HG03097 (cell line): ENCODE measurements at regions not wholly inside any gene's neighbourhood (a gene's known extent, or its start where the extent isn't known, plus 50 kb on each side); places are given as distances from the start of the nearest gene placed in this dataset.
"Not testable (repeated sequence)": the region's sequence is repeated elsewhere in the genome, so short reads cannot be mapped to it uniquely, and the experiment has no call there.

Experiments
- ATAC-seq: cut with Tn5 transposase; IDR thresholded peaks from one replicate; pipeline ENCODE4 v1.9.1; 2021; ENCODE audit not compliant: unreplicated experiment, low FRiP score

DNA sequence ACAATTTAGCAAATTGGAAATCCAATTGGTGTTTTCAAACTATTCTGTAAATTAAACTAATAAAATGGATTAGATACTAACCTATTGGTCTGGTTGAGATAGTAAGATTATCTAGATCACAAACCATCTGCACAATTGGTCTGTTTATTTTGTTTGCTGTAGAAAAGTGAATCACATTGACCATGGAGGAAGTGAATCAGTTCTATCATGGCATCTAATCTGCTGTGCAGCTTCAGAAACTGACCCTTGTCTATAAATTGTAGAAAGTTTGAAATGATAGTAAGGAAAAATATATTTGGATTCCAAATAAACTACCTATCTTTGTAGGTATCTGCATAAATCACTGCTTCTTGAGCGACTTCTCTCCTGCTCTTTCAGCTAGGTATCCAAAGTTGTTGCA lies 1865.4 kb downstream of the MAT2B start:
- no peak for ATAC-seq

DNA sequence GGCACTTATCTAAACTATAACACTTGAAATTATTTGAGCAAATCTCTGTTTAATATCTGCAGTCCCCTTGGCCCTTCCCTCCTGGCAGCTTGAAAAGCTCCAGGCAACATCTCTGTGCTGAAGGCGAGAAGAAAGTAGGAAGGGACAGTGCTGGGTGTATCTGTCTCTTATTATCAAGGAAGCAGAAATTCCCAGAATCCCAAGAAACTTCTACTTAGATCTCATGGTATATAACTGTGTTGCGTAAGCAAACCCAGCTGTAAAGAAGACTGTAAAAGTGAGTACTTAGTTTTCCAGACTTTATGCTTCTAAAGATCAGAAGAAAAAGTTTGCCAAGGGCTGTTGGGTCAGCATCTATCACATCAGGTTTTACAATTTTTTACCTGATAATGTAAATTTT lies 1869.8 kb downstream of the MAT2B start:
- no peak for ATAC-seq

DNA sequence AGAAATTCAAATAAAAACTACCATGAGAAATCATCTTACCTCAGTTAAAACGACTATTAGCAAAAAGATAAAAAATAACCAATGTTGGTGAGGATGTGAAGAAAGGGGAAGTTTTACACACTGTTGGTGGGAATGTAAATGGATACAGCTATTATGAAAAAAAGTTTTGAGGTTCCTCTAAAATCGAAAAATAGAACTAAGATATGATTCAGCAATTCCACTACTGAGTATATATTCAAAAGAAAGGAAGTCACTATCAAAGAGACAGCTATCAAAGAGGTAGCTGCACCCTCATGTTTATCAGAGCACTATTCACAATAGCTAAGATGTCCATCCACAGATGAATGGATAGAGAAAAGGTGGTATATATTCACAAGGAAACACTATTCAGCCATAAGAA lies 1888.4 kb downstream of the MAT2B start:
- no peak for ATAC-seq

DNA sequence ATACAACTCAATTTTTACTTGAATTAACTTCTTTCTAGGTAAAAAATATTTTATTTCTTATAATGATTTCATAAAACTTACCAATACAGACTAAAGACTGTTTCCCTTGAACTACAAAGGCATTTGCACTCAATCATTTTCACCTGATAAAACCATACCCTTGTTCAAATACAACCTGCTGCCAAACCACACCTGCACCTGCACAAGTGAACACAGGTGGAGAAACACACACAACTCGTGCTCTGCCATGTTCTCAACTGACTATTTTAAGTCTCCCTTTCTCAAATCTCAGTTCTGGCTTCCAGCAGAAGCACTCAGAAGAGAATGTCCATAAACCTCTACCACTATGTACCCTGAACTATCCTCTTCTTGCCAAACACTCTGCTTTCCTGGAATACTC lies 1892.1 kb downstream of the MAT2B start:
- ATAC-seq = no peak

DNA sequence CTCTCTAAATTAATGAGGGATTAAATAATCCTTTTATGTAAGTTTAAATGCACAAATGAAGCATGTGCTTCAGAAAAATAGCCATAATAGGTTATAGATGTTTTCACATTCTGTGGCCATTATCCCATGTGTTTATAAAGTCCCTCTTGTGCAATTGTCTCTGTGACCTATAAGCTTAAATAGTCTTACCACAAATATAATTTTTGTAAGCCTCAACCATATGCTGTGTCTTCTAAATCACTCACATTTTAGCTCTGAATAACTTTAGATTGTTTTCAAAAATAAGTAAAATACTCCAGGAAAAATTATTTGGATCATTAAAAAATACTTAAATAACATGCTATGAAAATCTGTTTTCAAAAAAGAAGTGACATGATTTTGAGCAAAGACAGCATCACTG lies 1894.7 kb downstream of the MAT2B start:
- no peak for ATAC-seq

DNA sequence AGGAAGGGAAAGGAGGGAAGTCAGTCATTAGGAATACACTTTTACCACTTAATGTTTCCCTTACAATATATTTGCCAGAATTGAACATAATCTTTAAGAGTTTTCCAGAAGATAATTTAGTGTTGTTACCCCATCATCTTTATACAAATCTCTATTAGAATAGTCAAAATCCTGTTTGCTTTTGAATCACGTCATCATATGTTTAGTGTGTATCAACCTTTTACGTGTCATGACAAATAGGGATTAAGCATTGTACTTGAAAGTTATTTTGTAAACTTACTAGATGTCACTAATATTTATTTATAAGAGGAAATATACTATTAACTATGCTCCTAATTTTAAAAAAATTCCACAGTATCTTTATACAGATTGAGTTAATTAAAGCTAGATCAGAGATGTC lies 1899.5 kb downstream of the MAT2B start:
- no peak for ATAC-seq

DNA sequence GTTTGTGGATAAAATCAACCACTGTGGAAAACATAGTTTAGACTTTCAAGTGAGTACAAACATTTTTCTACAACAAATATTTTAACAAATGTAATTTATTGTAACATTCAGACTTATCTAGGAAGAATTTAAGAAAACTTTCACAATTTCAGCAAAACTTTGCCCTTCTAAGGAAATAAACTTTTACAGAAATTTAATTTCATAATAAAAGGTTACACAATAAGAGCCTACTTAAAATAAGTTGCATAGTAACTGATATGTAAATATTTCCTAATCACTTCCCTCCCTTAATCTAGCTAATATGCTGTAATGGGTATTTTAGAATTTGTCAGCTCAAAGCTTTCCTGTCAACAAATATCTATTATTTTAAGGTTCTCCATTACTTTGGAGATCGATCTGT lies 1899.9 kb downstream of the MAT2B start:
- ATAC-seq = no peak

DNA sequence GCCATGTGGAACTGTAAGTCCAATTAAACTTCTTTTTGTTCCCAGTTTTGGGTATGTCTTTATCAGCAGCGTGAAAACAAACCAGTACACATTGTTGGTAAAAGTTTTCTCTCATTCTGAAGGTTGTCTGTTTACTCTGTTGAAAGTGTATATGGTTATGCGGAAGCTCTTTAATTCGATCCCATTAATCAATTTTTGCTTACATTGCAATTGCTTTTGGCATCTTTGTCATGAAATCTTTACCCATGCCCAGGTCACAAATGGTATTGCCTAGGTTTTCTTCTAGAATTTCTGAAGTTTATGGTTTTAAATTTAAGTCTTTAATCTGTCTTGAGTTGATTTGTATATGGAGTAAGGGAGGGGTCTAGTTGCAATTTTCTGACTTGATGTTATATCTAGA lies 1901.9 kb downstream of the MAT2B start:
- no peak for ATAC-seq

DNA sequence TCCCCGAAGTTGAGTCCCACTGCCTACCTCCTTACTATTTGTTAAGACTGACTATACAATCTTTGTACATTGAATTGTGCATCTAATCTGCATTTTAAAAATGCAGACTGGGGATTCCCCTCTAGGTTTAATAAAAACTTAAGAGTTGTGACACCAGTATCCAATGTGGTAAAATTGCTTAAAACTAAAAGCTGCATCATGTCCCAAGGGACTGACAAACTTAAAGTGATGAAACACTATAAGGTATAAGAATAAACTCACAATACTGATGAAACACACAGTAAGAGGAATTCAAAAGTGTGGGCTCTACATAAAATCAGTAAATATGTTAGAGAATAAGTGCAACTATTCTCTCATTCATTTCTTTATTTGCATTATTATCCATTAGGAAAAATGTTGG lies 1905.1 kb downstream of the MAT2B start:
- no peak for ATAC-seq

DNA sequence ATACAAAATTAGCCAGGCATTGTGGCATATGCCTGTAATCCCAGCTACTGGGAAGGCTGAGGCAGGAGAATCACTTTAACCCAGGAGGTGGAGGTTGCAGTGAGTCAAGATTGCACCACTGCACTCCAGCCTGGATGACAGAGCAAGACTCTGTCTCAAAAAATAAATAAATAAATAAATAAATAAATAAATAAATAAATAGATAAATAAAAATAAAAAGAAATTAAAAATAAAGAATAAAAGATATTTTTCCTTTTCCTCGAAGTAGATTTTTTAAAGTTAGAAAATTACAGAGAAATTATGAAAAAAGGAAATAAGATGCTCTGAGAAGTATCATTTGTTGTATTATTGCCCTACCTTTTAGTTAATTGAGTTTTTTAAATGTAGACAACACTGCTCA lies 1906.1 kb downstream of the MAT2B start:
- not testable (repeated sequence) for ATAC-seq

DNA sequence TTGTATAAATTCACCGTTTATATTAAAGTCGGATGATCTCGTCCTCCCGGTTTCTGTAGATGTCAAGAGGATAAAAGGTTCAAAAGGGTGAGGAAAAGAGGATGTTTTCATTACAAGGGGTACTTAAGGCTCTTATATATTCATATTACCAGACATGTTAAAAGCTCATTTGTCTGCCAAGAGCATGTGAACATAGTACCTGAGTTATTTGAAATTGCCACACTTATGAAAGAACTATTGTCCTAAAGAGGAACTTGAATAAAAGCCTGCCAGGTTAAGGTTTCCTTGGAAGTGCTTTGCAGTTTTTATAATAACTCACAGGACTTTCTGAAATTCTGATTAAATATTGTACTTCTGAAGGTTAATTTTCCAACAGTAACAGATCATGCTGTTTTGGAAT lies 1915.1 kb downstream of the MAT2B start:
- no peak for ATAC-seq

DNA sequence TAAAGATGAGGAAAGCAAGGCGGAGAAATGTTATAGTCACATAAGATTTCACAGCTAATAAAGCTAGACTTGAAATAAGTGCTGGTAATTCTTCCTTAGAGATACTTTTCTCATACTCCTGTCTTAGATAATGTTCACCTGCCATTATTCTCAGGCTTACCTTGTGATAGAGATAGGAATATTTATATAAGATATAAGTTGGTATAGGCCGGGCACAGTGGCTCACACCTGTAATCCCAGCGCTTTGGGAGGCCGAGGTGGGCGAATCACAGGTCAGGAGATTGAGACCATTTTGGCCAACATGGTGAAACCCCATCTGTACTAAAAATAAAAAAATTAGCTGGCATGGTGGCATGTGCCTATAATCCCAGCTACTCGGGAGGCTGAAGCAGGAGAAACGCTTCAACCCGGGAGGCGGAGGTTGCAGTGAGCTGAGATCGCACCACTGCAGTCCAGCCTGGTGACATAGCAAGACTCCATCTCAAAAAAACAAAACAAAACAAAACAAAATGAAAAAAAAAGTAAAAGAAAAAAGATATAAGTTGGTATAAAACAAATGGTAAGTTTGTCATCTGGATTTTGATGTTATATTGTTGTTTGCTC lies 1918.4 kb downstream of the MAT2B start:
- no peak for ATAC-seq

DNA sequence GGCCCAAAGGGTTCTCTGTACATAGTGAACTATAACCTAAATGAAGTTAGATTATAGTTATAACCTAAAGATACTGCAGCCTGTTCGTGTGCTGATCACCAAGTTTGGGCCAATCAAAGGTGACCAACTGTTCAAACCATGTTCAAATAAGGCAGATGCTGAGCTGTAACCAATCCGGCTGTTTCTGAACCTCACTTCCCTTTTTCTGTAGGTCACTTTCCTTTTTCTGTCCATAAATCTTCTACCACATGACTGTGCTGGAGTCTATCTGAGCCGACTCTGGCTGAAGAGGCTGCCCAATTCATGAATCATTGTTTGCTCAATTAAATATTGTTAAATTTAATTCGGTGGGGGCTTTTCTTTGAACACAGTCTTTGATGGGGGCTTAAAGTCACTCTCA lies 1920.2 kb downstream of the MAT2B start:
- ATAC-seq = no peak

DNA sequence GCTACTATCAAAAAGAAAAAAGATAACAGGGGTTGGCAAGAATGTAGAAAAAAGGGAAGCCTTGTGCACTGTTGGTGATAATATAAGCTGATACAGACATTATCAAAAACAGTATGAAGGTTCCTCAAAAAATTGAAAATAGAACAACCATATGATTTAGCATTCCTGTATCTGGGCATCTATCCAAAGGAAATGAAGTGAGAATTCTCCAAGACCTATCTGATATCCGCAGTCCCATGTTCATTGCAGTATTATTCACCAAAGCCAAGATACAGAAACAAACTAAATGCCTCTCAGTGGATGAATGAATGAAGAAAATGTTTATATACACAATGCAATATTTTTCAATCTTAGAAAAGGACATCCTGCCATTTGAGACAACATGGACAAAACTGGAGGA lies 1943.3 kb downstream of the MAT2B start:
- no peak for ATAC-seq

DNA sequence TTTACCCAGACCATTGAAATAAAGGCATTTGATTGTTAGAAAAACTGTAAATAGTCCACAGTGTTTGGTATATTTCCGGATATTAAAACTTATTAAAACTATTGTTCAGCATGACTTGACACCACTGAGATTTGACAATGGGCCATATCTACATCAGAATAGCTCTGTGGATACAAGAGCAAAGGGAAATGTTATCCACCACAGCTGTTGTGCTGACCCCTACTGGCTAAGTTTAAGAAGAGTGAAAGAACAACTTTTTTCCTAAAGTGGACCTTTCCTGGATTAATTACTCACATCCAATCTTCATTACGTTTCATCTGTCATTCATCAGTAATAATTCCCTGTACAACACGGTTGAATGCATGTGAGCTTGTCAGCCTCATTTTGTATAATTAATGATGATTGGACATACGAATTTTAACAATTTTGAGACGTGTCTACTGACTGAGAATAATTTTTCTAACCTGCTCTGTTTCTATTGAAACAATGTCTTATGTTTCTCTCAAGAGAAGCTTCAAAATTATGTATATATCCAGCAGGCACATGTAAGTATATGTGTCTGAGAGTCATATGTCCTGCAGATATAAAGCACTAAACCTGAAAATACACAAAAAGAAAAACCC lies 1952.6 kb downstream of the MAT2B start:
- ATAC-seq = no peak

DNA sequence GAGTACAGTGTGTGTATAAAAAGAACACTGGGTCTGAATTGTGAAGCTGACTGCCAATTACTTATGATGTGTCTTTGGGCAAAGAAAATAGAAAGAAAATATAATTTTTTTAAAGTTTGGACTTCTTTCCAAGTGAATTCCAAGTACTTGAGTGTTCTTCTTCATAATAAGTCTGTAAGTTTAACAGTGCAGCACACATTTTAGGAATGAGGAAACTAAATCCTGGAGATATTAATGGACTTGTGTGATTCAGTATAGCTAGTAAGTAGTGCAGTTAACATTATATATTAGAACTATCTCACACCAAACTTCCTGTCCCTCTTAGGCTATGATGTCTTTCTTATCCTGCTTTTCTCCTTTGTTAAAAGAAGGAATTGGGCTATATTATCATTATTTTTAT lies 1953.8 kb downstream of the MAT2B start:
- no peak for ATAC-seq

DNA sequence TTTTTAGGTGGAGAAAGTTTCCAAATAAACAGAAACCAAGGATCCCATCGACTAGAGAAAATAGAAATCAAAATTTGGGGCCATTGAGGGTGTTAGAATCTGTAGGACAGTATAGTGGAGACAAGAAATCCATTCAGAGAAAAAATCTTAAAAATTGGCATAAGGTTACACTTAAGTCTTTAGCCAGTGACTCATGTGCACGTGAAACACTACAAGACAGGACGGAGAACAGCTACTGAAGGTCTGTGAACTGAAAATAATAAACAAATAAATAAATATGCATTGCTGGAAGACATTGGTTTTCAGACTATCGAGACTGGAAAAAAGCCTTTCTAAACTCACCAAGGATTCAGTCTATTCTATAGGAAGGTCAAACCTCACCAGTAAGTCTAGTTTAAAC lies 1955.5 kb downstream of the MAT2B start:
- no peak for ATAC-seq

DNA sequence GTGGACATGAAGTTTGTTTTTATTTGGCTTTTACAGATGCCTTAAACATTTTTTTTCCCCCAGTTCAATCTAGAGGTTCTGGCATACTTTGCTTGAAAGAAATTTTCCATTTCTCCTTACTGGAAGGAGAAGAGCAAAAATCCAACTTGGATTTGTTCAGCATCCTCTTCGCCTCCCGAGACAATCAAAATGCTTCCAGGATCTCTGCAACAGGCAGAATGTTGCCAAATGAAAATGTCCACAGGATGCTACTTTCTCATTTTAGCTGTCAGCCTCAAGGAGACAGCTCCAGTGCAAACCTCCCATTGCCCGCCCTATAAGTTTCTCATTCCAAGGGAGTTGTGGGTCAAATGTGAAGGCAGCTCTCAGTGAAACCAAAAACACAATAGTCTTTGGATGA lies 1972.1 kb downstream of the MAT2B start:
- ATAC-seq = no peak

DNA sequence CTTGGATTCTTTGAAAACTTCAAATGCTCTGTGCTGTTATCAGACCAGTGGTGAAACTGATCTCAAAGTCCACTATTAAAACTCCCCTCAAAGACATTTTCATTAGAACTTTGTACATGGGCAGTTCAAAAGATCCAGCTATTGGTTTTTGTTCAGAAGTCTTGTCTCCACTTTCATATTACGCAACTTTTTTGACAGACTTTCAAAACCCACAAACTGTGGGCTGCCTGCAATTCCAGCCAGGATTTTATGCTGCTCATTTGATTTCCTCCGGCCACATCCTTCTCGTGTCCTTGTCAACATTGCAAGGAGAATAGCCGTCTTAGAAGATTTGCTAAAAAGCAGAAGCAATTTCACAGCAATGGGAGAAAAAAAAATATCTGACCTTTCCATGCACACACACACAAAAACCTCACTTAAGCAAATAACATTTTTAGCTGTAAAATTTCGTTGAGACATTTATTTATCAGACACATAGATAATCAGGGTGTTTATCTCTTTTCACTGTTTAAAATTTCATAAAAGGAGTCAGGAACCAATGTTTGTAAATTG lies 1990.5 kb downstream of the MAT2B start:
- no peak for ATAC-seq

DNA sequence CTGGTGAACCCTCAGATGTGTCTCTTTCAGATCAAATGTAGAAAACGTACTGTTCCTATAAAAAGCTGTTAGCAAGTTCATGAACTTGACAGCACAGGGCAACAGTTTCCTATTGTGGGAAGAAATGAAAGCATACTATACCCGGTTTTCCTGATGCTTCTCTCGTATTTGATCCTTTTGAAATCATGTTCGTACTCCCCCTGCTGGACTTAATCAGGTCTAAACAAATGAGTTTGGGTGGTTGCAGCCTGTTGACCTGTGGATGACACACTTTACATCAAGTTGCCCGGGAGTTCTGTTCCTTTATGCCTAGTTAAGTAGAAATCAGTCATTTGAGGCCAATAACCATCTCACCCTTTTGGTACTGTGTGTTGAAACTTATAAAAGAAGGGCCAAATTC lies 1992.3 kb downstream of the MAT2B start:
- no peak for ATAC-seq

DNA sequence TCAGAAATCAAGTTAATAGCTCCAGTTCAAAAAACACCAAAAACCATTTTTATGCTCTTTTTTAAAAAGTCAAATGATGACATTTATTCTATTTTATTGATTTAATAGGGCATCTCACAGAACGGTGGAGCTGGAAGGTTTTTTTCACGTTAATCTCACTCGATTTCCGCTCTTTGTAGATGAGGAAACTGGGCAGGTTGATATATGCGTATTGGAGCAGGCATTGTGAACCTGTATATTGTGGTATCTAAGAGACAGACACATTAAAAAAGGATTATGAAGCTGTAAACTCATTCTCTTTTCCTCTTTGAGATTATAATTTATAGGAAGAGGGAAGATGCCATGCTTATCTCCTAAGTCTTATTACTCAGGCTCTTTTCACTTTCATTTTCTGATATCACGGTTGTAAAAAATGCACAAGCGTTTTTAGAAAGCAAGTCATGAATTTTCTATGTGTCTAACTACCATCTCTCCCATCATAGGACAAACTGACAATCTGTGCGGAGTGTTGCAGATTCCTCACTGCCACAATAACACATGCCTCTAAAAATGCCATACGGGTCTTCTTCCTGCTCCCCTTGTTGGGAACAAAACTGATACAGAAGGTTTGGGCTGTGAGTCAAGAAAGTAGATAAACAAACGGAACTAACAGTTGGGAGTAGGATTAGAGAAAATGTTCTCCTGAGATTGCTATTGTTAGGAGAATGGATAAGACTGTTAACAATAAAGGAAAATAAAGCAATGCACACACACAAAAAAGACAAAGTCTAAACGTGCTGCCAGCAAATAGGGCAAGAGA lies 1997.7 kb downstream of the MAT2B start:
- ATAC-seq = no peak

DNA sequence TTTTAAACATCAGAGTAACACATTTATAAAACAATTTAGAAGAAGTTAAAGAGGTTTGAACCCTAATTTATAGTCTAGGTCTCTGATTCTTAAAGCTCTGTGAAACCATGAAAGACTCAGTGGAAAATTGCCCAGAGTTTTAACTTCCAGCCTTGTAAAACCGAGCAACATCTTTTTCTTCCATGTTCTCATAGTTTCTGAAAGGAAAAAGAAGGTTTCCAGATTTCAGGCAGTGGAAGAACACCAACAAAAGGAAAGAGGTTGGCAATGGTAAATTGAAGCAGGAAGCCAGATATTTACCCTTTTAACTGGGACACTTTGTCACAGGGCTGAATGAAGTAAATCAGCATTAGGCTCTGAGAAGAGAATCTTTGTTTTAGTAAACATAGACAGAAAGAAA lies 1999.3 kb downstream of the MAT2B start:
- ATAC-seq = no peak
